CD4-positive, alpha-beta T cell treated with Interleukin-4 for 4 hours (primary cell): ENCODE measurements at regions not wholly inside any gene's neighbourhood (a gene's known extent, or its start where the extent isn't known, plus 50 kb on each side); places are given as distances from the start of the nearest gene placed in this dataset.
"Not testable (repeated sequence)": the region's sequence is repeated elsewhere in the genome, so short reads cannot be mapped to it uniquely, and the experiment has no call there.

Source experiments
- DNase-seq: peaks from one replicate; pipeline ENCODE4 v3.0.0-alpha.2; 2020

DNA sequence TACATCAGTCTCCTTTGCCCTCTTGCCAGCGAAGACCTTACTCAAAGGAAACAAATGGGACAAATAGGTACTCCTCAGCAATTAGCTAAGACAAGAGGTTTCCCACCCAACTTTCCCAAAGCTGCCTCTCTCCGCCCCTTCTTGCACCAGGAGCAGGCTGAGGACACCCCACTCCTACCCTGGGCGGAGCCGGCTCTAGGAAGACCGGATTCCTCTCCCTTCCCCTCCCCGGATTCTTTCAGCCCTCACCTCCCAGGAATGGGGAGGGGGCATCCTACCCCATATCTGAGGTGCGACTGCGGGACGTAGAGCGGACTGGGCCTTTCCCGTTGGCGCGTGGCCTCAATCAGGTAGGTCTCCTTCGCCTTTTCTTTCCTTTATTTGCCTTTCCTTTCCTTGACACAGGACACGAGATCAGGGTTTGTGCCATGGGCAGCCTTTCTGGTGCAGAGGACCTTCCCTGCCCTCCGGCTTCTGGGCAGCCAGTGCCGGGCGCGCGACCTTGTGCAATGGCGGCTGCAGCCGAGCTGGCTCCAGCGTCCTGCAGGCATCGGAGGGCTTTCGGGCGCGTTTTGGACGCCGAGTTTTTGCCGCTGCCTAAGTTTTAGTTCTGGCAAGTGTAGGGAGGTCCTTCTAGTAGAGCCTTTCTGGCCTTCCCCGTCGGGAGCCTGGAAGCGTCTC, 279.9 kb downstream of the PLS3 start:
- DNase-seq = not testable (repeated sequence)

DNA sequence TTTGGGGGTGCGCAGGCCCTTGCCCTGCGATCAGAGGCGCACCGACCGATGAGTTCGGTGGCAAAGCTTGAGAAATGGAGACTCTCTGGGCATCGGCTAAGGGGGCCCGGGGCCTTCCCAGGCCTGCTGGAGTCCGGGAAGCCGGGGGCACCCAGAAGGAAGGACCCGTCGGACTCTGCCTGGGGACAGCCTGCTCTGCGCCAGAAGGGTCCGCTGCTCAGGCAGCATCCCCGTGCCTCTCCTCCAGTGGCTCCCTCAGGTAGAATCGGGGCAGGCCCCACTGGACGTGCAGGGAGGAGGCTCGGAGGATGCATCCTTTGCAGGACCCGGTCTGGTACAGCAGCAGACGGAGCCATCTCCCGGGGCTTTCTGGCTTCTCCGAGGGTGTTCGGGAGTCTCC, 290.0 kb downstream of the PLS3 start:
- DNase-seq = not testable (repeated sequence)

DNA sequence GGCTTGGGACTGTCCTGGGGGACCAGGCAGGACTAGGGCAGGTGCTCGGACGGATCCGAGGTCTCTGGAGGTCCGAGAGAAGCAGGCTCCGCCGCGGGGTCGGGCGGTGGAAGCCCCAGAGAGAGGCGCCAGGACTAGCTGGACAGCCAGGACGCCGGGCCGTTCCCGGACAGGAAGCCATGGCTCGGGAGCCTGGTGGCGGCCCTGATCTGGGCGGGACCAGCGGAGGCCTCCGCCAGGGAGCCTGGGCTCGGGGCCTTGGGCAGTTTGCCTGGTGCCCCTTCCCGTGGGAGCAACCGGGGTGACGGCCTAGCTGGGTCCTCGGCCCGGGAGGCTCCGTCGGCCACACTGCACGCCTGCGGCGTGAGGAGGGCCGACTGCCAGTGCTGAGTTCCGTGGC, 292.3 kb downstream of the PLS3 start:
- not testable (repeated sequence) for DNase-seq

DNA sequence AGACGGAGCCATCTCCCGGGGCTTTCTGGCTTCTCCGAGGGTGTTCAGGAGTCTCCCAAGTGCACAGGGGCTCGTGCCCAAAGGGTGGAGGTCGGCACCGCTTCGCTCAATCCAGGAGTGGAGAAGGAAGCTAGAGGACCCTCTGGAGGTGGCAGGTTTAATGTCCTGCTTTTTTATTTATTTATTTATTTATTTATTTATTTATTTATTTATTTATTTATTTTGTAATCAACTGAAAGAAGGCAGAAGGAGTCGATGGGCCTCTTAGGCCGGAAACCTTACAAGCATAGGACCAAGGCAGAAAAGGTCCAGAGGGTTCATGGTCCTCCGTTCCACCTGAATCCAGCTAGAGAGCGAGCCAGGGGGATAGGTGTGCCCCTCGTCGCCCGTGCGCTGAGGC, 289.4 kb upstream of the AGTR2 start:
- DNase-seq = not testable (repeated sequence)

DNA sequence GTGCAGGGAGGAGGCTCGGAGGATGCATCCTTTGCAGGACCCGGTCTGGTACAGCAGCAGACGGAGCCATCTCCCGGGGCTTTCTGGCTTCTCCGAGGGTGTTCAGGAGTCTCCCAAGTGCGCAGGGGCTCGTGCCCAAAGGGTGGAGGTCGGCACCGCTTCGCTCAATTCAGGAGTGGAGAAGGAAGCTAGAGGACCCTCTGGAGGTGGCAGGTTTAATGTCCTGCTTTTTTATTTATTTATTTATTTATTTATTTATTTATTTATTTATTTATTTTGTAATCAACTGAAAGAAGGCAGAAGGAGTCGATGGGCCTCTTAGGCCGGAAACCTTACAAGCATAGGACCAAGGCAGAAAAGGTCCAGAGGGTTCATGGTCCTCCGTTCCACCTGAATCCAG, 286.4 kb upstream of the AGTR2 start:
- DNase-seq = not testable (repeated sequence)

DNA sequence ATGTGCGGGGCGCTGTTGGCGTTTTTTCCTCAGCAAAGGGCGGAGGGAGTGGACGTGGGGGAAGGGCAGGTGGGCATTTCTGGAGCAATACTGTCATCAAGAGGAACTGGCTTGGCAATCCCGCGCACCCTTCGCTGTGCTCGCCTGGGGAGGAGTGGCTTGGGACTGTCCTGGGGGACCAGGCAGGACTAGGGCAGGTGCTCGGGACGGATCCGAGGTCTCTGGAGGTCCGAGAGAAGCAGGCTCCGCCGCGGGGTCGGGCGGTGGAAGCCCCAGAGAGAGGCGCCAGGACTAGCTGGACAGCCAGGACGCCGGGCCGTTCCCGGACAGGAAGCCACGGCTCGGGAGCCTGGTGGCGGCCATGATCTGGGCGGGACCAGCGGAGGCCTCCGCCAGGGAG, 282.5 kb upstream of the AGTR2 start:
- DNase-seq = not testable (repeated sequence)

DNA sequence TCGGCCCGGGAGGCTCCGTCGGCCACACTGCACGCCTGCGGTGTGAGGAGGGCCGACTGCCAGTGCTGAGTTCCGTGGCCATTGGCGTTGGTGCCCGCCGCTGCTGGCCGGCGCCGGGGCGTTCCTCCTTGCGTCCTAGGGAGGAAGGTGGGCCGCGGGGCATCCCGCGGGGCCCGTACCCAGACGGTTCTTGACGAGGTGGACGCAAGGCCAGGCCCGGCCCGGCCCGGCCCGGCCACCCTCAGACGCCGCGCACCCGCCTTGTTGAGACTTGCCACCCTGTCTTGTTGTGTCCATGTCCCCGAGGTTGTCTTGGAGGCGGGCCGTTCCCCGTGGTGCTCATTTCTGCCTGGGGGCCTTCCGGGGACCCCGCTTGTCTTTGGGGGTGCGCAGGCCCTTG, 282.0 kb upstream of the AGTR2 start:
- DNase-seq = not testable (repeated sequence)

DNA sequence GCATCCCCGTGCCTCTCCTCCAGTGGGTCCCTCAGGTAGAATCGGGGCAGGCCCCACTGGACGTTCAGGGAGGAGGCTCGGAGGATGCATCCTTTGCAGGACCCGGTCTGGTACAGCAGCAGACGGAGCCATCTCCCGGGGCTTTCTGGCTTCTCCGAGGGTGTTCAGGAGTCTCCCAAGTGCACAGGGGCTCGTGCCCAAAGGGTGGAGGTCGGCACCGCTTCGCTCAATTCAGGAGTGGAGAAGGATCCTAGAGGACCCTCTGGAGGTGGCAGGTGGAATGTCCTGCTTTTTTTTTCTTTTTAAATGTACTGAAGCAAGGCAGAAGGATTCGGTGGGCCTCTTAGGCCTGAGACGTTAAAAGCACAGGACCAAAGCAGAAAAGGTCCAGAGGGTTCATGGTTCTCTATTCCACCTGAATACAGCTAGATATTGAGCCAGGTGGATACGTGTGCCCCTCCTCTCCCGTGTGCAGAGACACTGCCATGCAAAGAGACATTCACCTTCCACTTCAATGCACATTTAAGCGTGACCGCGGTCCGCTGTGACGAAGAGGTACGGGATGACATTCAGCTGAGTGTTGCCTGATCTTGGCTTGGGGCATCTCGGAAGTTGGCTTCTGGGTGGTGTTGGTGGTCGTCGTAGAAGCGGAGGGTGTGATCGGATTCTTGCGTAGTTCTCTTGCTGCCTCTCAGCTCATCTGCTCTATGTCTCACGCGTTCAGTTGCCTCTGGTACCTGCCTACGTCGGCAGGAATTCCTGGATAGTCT, 281.2 kb upstream of the AGTR2 start:
- no peak for DNase-seq

DNA sequence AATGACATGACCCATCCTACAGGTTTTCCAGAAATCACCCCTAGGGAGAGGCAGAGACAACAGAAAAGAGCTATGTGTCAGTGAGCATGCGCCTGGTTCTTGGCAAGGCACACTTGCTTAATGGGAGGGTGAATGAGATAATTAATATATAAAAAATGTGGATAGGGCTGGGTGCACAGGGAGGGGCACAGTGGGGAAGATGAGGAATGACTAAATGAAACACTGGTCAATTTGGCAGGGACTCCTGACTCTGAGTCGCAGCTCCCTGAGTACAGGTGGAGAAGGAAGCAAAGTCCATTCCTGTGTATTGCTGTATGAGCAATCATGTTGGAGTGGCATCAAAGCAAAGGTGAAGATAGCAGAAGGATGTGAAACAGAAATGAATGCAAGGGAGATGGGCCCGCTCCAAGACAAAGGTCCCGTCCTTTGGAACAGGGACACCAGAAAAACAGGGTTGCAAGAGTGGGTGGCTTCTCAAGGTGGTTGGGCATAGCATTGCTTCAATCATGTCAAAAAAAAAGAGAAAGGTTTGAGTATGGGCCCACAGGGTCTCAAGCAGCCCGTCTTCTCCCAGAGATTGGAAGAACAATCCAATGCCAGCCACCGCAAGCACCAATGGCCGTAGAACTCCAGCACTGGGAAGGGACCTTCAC, 278.4 kb upstream of the AGTR2 start:
- no peak for DNase-seq

DNA sequence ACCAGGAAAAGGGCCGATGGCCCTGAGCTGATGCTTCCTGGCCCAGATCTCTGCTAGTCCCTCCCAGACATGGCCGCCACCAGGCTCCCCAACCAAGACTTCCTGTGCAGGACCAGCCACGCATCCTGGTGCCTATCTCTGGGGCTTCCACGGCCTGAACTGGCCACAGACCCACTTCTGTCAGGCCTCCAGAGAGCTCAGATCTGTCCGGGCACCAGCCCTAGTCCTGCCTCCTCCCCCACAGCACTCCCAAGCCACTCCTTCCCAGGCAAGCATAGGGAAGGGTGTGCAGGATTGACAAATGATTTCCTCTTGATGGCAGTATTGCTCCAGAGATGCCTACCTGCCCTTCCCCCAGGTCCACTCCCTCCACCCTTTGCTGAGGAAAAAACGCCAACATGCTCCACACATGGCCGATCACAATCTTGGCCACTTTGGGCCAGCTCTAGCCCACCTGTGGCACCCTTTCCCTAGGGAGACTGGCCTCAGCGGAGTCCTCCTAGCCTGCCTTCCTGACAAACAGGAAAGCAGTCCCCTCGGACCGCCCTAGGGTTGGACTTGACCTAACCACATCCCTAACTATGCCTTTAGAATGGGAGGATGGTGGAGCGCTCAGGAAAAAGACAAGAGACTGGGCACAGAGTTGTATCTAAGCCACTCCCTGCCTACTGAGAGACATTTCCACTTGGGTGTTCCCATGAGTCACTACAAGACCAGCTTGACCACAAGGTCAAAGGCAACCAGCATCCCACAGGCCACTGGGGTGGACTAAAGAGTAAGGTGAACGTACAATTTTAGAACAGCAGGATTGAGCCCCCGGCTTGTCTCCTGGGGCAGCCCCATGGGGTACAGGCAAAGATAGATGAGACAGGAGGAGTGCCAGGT, 277.5 kb upstream of the AGTR2 start:
- no peak for DNase-seq

DNA sequence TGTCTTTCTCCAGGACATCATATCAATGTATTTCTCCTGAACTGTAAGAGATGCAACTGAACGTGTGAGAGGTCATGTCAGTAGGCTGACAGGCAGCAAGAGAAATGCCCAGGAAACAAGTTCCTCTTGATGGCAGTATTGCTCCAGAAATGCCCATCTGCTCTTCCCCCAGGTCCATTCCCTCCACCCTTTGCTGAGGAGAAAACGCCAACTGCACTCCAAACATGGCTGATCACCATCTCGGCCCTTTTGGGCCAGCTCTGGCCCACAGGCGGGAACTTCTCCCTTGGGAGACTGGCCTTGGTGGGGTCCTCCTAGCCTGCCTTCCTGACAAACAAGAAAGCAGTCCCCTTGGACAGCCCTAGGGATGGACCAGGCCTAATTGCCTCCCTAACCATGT, 276.5 kb upstream of the AGTR2 start:
- no peak for DNase-seq

DNA sequence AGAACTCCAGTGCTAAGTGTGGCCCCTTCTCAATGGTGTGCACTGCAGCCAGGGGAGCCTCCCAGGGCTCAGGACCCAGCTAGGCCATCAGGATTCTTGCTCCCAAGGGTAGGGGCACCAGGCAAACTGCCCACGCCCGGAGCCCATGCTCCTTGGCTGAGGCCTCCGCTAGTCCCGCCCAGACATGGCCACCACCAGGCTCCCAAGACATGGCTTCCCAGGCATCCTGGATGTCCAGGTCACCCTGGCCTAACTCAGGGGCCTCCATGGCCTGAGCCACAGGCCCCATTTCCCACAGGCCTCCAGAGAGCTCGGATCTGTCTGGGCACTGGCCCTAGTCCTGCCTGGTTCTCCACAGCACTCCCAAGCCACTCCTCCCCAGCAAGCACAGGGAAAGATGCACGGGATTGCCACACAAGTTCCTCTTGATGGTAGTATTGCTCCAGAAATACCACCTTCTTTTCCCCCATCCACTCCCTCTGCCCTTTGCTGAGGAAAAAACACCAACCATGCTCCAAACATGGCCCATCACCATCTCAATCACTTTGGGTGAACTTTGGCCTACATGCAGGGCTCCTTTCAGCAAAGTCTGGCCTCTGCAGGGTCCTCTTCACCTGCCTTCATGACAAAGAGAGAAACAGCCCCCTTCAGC, 274.7 kb upstream of the AGTR2 start:
- DNase-seq = no peak

DNA sequence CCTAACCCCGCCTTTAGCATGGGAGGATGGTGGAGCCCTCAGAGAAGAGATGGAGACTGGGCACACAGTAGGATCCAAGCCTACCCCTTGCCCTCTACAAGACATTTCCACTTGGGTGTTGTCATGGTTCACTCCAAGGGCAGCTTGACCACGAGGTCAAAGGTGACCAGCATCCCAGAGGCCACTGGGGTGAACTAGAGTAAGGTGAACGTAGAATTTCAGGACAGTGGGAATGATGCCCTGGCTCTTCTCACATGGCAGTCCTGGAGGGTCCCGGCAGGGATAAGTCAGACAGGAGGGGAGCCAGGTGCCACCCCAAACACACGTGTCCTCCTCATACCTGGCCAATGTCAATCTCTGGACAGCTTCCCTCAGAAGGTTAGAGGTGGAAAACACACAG, 274.2 kb upstream of the AGTR2 start:
- DNase-seq = no peak

DNA sequence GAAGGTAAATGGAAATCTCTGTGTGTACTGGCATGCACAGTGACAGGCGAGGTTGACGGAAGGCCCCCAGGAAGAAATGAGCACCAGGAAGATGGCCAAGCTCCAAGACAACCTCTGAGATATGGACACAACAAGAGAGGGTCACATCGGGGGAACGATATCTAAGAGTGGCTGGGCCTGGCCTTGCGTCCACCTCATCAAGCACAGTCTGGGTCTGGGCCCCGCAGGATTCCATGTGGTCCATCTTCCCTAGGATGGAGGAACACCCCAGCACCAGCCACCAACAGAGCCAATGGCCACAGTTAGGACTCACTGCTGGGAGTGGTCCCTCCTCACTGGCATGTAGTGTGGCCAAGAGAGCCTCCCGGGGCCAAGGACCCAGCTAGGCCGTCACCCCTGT, 272.6 kb upstream of the AGTR2 start:
- no peak for DNase-seq

DNA sequence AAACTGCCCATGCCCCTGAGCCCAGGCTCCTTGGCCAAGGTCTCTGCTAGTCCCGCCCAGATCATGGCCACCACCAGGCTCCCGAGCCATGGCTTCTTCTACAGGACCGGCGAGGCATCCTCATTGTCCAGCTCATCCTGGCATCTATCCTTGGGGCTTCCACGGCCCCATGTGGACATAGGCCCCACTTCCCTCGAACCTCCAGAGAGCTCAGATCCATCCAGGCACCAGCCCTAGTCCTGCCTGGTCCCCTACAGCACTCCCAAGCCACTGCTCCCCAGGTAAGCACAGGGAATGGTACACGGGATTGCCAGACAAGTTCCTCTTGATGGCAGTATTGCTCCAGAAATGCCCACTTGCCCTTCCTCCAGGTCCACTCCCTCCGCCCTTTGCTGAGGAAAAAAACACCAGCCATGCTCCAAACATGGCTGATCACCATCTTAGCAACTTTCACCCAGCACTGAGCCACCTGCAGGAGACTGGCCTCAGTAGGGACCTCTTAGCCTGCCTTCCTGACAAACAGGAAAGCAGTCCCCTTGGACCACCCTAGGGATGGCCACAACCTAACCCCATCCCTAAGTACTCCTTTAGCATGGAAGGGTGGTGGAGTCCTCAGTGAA, 272.1 kb upstream of the AGTR2 start:
- DNase-seq = no peak

DNA sequence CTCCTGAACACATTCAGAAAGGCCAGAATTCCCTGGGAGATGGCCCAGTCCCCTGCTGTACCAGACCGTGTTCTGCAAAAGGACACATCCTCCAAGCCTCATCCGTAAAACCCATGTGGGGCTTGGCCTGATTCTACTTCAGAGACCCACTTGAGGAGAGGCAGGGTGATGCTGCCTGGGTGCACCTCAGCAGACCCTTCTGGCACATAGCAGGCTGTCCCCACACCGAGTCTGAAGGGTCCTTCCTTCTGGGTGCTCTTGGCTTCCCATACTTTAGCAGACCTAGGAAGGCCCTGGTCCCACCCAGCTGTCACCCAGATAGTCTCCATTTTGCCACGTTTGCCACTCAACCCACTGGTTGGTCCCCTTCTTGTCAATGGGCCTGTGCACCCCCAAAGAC, 270.1 kb upstream of the AGTR2 start:
- no peak for DNase-seq

DNA sequence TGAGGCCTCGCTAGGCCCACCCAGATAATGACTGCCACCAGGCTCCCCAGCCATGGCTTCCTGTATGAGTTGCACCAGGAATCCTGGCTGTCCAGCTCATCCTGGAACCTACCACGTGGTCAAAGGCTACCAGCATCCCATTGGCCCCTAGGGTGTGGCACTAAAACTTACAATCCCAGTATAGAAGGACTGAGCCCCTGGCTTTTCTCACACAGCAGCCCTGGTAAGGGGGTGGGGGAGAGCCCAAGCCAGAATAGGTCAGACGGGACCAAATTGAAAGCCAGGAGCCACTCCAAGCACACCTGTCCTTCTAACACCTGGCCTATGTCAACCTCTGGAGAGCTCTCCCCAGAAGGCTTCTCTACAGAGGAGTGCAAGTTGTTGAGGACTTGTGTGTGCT, 269.3 kb upstream of the AGTR2 start:
- DNase-seq = no peak

DNA sequence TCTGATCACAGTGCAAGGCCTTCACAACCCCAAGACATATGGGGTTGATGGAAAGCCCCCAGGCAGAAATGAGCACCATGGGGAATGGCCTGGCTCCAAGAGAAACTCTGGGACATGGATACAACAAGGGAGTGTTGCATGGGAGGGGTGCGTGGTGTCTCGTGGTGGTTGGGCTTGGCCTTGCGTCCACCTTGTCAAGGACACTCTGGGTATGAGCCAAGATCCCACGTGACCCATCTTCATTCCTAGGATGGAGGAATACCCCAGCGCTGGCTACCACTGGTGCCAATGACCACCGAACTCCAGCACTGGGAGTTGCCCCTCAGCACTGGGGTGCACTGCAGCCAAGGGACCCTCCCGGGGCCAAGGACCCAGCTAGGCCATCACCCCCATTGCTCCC, 267.5 kb upstream of the AGTR2 start:
- DNase-seq = no peak

DNA sequence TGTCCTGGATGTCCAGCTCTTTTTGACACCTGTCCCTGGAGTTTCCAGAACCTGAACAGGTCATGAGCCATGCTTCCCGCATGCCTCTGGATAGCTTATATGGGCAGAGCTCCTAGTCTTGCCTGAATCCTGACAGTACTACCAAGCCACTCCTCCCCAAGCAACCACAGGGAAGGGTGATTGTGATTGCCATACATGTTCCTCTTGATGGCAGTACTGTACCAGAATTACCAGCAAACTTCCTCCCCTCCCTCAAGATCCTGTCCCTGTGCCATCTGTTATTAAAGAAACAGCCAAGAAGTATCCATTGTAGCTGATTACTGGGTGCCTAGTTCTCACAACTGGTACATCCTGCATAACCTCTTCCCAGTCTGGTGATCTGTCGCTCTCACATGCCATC, 264.3 kb upstream of the AGTR2 start:
- DNase-seq = no peak

DNA sequence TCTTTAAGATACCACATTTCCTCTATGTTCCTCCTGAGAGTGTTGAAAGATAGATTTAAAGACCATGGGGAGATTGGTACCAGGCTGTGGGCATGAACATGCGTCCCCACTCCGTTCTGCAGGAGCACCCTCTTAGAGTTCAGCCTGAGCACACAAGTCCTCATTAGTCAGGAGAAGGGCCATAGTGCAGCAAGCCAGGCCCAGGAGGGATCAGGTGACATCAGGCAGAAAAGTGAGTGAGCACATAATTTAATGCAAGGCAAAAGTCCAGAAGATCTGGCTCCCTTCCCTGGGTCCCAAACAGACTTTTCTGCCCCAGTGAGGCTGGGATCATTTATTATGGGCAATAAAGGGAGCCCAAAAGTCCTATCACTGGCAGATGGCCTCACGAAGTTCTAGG, 263.7 kb upstream of the AGTR2 start:
- no peak for DNase-seq

DNA sequence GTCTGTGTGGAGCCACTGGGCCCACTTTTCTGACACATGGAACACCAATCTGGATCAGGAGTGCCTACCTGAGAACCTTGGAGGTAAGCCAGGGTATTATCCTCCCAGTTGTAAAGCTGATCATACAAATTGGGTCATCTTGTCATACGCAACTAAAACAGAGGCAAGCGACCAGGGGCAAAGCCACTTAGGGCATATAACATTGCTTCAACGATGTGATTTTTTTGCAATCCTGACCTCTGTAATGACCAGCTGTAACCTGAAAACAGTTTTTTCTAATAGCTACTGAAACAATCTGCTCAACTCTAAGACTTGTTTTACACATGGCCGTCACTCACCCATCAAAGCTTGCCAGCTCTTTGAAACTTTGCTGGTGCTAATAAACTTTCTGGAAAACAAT, 261.5 kb upstream of the AGTR2 start:
- DNase-seq = no peak

DNA sequence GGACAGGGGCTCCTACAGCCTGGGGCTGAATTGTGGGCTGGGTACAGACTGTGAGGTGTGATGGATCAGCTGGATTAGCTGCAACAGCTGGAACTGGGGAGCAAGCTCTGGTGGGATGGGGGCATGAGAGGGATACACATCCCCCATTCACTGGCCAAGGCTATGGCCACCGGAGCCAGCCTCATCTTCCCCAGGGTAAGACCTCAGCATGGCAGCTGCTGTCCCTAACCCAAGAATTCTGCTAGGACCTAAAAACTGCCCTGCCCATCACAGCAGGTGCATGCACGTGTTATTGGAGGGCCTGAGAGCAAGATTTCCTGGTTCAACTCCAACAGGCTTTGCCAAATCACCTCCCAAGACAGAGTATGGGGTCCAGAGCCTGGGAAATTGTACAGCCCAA, 258.6 kb upstream of the AGTR2 start:
- DNase-seq = no peak
